Loucy (cell line): ENCODE measurements at regions not wholly inside any gene's neighbourhood (a gene's known extent, or its start where the extent isn't known, plus 50 kb on each side); places are given as distances from the start of the nearest gene placed in this dataset.

ENCODE experiments used
- H2AFZ ChIP-seq: fragments of 200-600 bp; sonication (generic); 2 replicates; pipeline ENCODE4 v1.6.0; 2016; ENCODE audit warnings: antibody characterized with exemption, mild to moderate bottlenecking, low read length, moderate library complexity
- H3F3A ChIP-seq: fragments of 200-600 bp; 2 replicates; pipeline ENCODE4 v1.6.0; 2016; ENCODE audit warnings: antibody characterized with exemption, low read depth, mild to moderate bottlenecking
- H3K27me3 ChIP-seq: fragments of 200-600 bp; sonication (generic); 2 replicates; pipeline ENCODE4 v1.6.1; 2014; ENCODE audit warnings: low read length, mild to moderate bottlenecking; ENCODE audit not compliant: insufficient read depth, poor library complexity, severe bottlenecking
- H3K36me3 ChIP-seq: fragments of 200-600 bp; sonication (generic); 2 replicates; pipeline ENCODE4 v1.6.1; 2016; ENCODE audit warnings: low read length; ENCODE audit not compliant: insufficient read depth
- H3K4me1 ChIP-seq: fragments of 200-600 bp; sonication (generic); 2 replicates; pipeline ENCODE4 v1.5.1; 2014; ENCODE audit warnings: low read length, mild to moderate bottlenecking; ENCODE audit not compliant: insufficient read depth, poor library complexity, severe bottlenecking
- H3K4me2 ChIP-seq: fragments of 200-600 bp; sonication (generic); 2 replicates; pipeline ENCODE4 v1.6.0; 2014; ENCODE audit warnings: antibody characterized with exemption, low read length, low read depth, mild to moderate bottlenecking; ENCODE audit not compliant: poor library complexity, severe bottlenecking
- H3K4me3 ChIP-seq: fragments of 200-600 bp; sonication (generic); 2 replicates; pipeline ENCODE4 v1.5.1; 2014; ENCODE audit warnings: low read length, mild to moderate bottlenecking, mixed read lengths; ENCODE audit not compliant: poor library complexity, severe bottlenecking
- H3K79me2 ChIP-seq: fragments of 200-600 bp; sonication (generic); 2 replicates; pipeline ENCODE4 v1.6.1; 2014; ENCODE audit warnings: low read length; ENCODE audit not compliant: insufficient read depth
- H3K9ac ChIP-seq: fragments of 200-600 bp; sonication (generic); 2 replicates; pipeline ENCODE4 v1.6.0; 2014; ENCODE audit warnings: mild to moderate bottlenecking, low read depth, low read length, moderate library complexity; ENCODE audit not compliant: poor library complexity, severe bottlenecking
- H3K9me2 ChIP-seq: fragments of 200-600 bp; sonication (generic); replicated peaks from 2 replicates; pipeline ENCODE4 v1.6.1; 2016; ENCODE audit warnings: low read depth, low read length, mixed read lengths
- H3K9me3 ChIP-seq: fragments of 200-600 bp; sonication (generic); 2 replicates; pipeline ENCODE4 v1.6.1; 2014; ENCODE audit warnings: mild to moderate bottlenecking, antibody characterized with exemption, low read length, low read depth; ENCODE audit not compliant: insufficient read depth
- H4K20me1 ChIP-seq: fragments of 200-600 bp; sonication (generic); 2 replicates; pipeline ENCODE4 v1.6.0; 2014; ENCODE audit warnings: antibody characterized with exemption, low read length, mild to moderate bottlenecking; ENCODE audit not compliant: insufficient read depth, poor library complexity, severe bottlenecking
- EZH2phosphoT487 ChIP-seq: fragments of 200-600 bp; IDR thresholded peaks from 2 replicates; pipeline ENCODE4 v1.6.1; 2018; ENCODE audit warnings: antibody characterized with exemption, mild to moderate bottlenecking, moderate library complexity, borderline replicate concordance
- TF ChIP-seq, protein P1 (sequence below): fragments of 200-600 bp; sonication (generic); conservative IDR thresholded peaks from 2 replicates; pipeline ENCODE4 v1.5.1; 2014; ENCODE audit warnings: mild to moderate bottlenecking, antibody characterized with exemption, low read length

DNA sequence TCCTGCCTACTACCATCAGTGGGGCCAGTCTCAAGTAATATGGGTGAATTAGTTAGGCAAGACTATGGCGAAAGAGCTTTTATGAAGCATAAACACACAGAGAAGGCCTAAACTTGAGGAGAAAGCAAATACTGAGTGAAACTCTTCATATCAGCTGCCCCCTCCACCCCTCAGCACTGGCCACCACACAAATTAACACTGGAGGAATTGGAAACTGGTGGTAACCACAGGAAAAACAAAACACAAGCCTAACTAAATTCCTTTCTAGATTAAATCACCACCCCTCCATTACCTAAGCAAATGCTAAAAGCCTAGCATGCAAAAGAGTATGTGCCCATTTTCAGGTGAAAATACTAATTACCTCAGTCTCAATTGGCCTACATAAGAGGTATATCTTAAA is 774.7 kb upstream of the NECTIN3 start:
- H4K20me1 ChIP-seq: no peaks in the 10 kb centered on the region
- H3K79me2 ChIP-seq: no peaks in the 10 kb centered on the region
- H3K4me1 ChIP-seq: peaks cover 7% of the 10 kb centered on the region
- H3K9me3 ChIP-seq: peaks cover 7% of the 10 kb centered on the region; the same call in 1 of the 2 replicates
- H3K4me3 ChIP-seq: no peak overlapping the region
- no peak for TF ChIP-seq EZH2phosphoT487
- TF ChIP-seq, protein P1, sequence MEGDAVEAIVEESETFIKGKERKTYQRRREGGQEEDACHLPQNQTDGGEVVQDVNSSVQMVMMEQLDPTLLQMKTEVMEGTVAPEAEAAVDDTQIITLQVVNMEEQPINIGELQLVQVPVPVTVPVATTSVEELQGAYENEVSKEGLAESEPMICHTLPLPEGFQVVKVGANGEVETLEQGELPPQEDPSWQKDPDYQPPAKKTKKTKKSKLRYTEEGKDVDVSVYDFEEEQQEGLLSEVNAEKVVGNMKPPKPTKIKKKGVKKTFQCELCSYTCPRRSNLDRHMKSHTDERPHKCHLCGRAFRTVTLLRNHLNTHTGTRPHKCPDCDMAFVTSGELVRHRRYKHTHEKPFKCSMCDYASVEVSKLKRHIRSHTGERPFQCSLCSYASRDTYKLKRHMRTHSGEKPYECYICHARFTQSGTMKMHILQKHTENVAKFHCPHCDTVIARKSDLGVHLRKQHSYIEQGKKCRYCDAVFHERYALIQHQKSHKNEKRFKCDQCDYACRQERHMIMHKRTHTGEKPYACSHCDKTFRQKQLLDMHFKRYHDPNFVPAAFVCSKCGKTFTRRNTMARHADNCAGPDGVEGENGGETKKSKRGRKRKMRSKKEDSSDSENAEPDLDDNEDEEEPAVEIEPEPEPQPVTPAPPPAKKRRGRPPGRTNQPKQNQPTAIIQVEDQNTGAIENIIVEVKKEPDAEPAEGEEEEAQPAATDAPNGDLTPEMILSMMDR: no peak
- no peak overlapping the region for H3K9ac ChIP-seq
- H3F3A ChIP-seq: no peaks in the 10 kb centered on the region
- no peaks in the 10 kb centered on the region for H3K36me3 ChIP-seq
- H3K27me3 ChIP-seq: no peaks in the 10 kb centered on the region
- H2AFZ ChIP-seq: peak overlapping the region; percentile 26; the same call in 1 of the 2 replicates
- H3K9me2 ChIP-seq: no peaks in the 10 kb centered on the region
- H3K4me2 ChIP-seq: no peak overlapping the region

DNA sequence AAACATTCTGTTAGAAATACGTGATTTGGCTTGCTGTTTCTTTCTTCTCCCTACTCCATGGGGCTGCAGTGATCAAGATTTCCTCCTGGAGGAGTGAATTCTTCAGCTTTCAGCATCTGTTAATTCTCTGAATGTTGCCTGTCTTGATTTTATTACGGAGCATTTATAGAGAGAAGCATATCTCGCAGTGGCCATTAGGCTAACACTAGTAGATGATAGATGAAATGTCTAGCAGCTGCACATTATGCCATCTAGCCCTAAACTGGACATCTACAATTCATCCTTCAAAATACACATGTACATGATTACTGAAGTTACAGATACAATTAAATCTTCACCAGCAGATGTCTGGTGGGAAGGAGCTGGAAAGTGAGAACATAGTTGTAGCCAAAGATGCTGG is 769.8 kb upstream of the NECTIN3 start:
- Histone ChIP-seq H3K4me1 (peaks cover 6% of the 10 kb centered on the region), H3K79me2 (no peaks in the 10 kb centered on the region), H3K9me2 (no peaks in the 10 kb centered on the region), H3K4me3 (no peak overlapping the region), H4K20me1 (no peaks in the 10 kb centered on the region), H3K9ac (no peak overlapping the region), H3F3A (no peaks in the 10 kb centered on the region), H3K9me3 (no peaks in the 10 kb centered on the region), H3K27me3 (no peaks in the 10 kb centered on the region), H3K4me2 (no peak overlapping the region), H3K36me3 (no peaks in the 10 kb centered on the region), H2AFZ (no peak overlapping the region)
- TF ChIP-seq EZH2phosphoT487: no peak
- TF ChIP-seq, protein P1: no peak

DNA sequence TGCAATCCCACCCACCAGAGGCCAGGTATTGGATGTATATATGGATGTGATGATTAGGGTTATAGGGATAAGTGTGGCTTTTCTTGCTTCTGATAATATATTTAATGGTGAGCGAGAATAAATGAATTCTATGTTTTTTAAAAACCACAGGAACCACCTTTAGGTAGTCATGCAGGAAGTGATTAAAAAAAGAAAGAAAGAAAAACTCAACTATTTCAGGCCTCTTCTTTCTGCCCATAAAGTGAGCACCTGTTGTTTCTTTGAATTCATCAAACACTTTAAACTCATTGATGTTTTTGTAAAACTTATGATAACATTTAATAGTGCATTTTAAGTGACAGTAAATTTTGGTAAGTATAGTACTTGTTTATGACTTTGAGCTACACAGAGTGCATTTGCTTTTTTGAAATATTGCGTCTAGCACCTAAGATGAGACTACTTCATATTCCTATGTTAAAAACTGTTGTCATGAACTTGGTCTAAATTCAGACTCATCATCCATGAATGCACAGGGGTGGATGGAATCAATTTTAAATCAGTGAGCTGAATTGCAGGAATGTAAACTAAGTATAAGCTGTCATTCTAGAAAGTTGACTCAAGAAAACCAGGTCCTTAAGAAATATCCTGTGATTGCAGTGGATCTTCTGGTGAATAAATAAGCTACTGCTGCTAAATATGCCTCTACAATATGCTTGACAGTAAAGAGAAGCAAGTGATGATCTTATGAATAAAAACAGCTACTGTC is 764.4 kb upstream of the NECTIN3 start:
- Histone ChIP-seq H3K9ac (no peak overlapping the region), H3K9me3 (no peaks in the 10 kb centered on the region), H3K4me1 (peaks cover 14% of the 10 kb centered on the region), H4K20me1 (no peaks in the 10 kb centered on the region), H3K4me3 (no peak overlapping the region), H3K36me3 (no peaks in the 10 kb centered on the region), H3K4me2 (peak overlapping the region; percentile 50), H3K9me2 (no peaks in the 10 kb centered on the region), H3F3A (no peaks in the 10 kb centered on the region), H3K79me2 (no peaks in the 10 kb centered on the region), H2AFZ (no peak overlapping the region), H3K27me3 (no peaks in the 10 kb centered on the region)
- TF ChIP-seq EZH2phosphoT487: no peak
- TF ChIP-seq, protein P1: no peak
